Activated T-helper 1 cell treated with anti-CD3 and anti-CD28 coated beads, Interleukin-2, amount 50 U/mL, for 16 hours (primary cell): ENCODE measurements at regions not wholly inside any gene's neighbourhood (a gene's known extent, or its start where the extent isn't known, plus 50 kb on each side); places are given as distances from the start of the nearest gene placed in this dataset.

ENCODE experiments used
- DNase-seq, 2 donors: peaks; one replicate each; pipeline ENCODE4 v3.0.0-alpha.2; 2020; ENCODE audit warnings: low read depth in 1 of 2, low spot score in 1 of 2

DNA sequence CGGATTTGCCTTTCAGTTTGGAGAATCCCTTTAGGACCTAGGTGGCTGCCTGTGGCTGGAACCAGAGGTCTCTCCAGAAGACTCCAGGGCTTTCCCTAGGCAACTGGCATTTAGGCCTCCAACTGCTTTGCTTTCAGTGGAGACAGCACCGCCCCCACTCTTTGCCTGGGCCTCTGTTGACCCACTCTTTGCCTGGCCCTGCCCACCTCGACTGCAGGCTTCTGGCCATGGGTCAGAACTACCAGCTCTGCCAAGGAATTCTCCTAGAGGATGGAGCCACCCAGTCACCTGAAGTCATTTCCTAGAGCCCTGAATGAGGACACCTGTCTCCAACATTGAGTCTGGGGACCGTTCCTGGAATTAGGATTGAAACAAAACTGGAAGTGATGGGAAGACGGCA is 439.0 kb upstream of the CDH4 start:
- DNase-seq: no peak

DNA sequence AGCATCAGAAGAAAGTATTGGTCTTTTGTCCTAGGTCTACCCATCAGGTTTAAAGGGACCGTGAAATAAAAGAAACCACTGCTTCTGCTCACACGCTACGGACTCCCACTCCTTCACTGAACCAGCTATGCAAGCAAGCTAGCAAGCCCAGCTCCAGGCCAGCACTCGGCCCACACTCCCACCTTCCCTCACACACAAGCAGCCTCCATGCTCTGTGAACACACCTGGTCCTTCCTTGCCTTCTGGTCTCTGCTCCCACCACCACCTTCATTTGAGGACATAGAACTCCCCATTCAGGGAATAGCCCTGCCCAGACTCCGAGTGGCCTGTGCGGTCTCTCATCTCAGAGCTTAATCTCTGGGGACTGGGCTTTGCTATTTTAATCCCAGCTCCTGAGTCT is 436.4 kb upstream of the CDH4 start:
- DNase-seq: no peak

DNA sequence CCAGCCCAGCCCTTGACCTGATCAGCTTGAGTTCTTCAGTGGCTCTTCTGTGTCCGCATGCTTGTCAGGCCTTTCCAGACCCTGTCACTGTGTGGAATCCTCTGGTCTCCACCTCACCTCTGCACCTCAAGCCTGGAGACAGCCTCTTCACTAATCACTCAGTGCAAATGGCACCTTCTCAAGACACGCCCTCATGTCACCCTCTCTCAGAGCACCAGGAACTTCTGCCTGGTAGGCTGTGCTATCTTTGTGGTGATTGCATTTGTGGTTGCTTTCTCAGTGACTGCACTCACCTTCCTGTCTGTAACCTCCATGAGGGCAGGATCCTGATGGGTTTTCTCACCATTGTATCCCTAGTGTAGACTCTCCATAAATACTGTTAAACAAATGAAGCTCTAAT is 435.2 kb upstream of the CDH4 start:
- DNase-seq: no peak

DNA sequence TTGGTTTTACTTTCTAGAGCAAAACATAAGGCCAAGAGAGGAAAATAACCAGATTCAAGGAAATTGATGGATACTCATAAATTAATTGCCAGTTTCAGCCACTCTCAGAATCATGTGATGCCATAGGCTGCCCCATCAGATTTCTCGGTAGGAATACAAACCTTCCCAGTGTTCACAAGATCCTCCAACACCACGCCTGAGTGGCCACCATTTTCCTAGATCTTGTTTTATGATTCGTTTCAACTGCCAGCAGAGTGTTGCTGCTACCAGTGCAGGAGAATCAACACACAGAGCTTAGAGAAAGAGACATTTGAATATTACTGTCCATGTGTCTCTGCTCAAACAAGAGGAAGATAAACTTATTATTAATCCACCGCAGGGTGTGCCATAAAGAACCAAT is 434.2 kb upstream of the CDH4 start:
- no peak for DNase-seq

DNA sequence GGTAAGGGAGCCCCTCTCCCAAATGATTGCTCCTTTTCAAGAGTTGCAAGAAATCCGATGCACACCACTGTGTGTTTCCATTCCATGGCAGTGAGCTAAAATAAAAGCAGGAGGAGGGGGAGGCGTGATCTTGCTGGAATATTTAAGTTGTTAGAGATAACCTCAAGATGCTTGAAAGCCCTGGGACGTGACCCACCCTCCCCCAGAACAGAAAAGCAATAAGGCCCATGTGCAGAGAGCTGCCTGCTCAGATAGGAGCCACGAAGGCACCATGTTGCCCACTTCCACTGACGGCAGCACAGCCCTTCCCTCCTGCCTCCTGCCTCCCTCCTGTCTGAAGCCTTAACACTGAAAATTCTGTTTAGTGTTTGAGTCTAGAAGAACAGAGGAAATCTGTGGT is 432.6 kb upstream of the CDH4 start:
- no peak for DNase-seq

DNA sequence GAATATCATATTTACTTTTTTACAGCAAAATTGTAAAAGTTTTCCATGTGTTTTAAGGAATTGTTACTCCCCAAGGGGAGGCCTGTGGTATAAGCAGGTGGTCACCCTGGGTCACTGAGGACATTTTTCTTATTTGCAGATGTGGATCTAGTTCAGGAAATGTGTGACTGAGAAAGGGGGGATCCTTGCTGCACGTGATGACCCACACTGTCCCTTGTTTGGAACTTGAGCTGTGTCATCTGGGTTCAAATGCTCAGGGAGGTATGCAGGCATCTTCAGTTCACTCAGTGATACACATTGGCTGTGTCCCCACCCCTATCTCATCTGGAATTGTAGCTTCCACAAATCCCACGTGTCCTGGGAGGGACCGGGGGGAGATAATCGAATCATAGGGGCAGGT is 431.9 kb upstream of the CDH4 start:
- no peak for DNase-seq

DNA sequence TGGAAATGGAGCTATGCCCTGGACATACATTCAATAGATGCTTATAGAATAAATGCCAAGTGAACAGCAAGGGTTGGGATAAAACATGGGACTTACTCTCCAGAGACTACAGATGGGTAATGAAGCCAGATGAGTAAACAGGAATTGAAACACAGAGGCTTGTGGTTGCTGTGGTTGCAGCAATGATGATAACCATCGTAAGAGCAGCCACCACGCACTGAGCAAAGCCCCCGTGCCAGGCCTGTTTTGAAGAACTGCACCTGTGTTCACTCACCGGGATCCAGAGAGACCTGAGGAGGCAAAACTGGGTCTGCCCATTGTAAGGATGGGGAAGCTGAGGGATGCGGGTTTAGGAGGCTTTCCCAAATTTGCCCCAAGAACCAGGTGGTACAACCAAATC is 431.1 kb upstream of the CDH4 start:
- DNase-seq: no peak

DNA sequence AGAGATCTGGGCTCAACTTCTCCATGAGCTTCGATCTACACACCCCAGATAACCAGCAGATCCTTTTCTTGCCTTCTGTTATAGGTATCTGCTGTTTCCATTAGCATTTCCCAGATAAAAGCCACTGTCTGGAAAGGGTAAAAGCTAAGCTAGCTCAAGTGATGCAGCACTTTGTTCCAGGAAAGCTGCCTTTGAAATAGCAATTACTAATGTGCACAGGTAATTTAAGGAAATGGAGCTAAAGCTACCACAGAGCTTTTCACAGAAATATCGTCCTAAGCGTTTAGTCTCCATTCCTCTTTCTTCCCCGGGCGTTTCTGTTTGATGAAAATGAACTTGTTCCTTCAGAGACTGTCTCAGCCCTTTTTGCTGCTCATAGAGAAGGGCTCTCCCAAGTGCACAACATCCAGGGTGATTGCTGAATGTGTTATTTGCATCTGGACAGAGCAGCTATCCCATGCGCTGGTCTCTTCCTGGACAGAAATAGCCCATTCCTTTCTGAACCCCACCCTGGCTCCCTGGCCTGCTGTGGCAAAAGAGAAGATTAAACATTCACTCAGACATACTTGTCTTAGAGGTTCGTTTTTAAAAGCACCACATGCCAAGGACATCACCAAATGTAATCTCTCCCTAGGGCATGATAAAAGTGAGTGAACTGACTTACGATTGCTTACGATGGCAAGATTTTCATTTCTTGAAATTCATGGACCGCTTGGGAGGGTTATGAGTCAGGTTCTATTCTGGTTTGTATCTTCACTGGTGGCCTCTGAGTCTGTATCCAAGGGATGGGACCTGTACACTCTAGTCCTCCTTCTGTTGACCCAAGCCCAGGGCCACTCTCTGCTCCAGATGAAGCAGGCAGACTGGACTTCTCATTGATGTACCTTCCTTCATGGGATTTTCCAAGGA is 429.1 kb upstream of the CDH4 start:
- DNase-seq: no peak

DNA sequence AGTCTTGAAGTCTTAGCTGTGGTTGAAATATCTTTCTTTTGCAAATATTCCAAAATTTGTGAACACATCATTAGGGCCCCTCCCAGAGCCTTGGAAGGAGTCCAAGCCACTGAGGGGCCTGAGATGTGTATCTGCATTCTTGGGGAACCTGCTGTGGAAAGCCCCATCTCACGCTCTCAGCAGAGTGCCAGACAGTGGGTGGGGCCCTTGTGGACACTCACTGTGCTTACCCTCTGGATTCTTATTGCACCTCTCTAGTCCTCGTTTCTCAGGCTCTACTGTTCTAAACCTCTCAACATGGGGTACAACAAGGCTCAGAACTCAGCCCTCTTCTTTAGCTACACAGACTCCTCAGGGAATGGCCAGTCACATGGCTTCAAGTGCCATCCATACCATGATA is 416.2 kb upstream of the CDH4 start:
- DNase-seq: no peak

DNA sequence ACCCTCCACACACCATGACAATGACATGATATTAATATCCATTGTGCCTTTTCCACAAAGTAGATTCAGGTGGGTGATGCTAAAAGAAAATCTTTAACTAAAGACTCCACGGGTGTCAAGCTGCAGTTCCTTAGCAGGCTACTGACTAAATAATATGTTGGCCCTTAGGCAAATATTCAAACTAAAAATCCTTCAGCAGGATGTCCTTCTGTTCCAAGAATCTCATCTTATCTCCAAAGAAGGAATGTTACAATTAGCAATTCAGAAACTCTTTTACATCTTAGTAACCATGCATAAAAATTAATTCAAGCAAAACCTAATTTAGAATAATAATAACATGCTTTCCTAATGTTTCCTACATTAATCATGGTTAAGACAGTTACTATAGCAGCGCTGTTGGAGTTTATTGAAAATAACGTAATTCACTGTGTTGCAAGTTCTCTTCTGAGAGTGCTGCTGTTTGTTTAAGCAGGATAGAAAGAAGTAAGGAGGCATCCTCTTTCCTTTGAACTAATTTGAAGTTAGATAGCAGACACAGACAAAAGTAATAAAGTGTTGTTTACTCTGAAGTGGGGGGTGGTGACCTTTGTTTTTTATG is 414.8 kb upstream of the CDH4 start:
- DNase-seq: no peak

DNA sequence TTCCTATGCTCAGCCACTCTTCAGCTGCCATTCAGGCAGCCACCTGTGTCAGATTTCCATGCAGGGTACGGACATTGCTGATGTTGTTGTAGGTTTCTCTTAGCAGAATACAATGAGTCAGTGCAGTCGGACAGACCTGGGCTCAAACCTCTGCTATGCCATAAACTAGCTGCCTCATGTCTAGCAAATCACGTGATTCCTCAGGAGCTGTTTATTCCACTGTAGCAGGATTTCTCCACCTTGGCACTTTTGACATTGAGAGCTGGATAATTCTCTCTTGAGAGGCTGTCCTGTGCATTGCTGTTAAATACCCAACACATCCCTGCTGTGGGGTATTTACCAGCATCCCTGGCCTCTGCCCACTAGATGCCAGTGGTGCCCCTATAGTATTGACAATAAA is 413.8 kb upstream of the CDH4 start:
- no peak for DNase-seq

DNA sequence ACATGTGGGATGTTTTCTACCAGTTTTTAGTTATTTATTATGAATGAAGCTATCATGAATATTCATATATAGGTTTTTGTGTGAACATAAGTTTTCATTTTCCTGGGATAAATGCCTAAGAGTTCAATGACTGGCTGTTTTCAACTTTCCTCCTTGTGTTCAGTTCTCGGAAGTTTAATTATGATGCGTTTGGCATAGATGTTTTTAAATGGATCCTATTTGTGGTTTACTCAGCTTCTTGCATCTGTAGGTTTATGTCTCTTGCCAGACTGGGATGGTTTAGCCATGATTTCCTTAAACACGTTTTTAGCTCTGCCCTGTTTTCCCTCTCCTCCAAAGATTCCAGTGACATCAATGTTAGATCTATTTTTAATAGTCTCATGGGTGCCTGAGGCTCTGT is 411.1 kb upstream of the CDH4 start:
- DNase-seq: no peak

DNA sequence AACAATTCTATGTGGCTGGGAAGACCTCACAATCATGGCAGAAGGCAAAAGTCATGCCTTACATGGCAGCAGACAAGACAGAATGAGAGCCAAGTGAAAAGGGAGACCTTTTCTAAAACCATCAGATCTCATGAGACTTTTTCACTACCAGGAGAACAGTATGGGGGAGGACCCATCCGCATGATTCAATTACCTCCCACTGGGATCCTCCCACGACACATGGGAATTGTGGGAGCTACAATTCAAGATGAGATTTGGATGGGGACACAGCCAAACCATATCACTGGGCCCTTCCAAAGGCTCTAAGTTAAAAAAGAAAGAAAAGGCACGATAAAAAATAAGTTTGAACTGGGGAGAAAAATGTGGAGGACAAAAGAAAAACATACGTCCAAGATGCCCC is 406.9 kb upstream of the CDH4 start:
- DNase-seq: no peak

DNA sequence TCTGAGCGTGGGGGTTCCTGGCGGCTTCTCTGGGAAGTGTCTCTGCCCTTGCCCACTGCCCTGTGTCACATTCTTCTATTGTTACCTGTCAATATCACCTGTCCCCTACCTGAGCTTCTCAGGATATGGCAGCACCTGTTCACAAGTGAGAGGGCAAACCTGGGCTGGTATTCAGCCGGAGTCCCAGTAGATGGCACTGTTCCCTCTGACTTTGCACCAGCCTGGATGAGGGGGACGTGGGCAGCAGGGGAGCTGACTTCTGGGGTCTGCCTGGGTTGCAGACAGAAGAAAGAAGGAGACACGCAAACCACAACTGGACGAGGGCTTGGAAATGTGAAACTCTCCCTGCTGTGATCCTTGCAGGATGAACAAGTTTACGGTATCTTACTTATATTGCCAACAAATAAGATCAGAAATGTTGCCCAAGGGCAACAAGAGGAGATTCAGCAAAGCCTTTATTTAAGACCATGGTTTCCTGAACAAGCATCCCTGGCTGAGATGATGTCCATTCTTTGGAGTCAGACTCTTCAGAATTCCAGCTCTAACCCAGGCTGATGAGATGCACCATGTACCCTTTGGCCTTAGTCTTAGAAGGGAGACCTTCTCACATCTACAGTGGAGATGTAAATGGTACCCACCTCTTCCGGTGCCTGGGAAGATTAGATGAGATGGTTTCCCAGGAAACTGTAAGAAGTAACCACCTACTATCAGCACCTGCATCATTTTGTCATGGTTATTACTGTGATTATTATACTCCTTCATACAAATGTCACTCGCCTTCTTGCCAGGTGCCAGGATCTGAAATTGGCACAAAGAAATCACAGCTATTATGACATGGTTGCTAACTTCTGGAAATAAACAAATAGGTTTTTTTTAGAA is 400.0 kb upstream of the CDH4 start:
- DNase-seq: no peak

DNA sequence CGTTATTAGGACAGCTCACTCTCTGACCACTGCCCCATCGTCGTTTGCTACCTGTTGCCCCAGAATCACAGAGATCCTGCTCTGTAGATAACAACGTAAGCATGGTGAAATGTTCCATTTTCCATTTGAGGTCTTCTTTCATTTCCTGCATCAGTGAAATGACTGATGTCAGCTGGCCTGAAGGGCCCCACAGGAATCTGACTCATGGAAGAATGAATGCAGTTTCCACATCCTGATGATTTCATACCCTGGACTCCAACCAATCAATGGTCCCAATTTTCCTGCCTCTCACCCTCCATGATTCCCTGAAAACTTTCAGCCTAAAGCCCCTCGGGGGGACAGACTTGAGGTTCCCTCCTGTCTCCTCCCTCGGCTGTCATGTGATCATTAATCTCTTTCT is 394.4 kb upstream of the CDH4 start:
- DNase-seq: no peak

DNA sequence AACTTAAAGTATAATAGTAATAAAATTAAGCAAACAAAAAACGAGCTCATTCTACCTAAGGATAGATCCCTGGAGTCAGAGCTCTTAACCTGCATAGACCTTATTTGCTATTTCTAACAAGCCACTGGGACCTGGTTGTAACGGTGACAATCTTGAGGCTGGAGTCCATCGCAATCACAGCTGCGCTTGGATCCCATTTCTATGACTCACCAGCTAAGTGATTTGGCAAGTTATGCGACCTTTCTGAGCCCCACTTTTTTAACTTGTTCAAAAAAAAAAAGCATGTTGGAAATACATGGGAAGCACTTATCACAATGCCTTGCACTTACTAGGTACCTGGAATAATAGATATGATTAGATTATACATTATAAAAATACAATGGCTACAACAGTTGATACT is 389.5 kb upstream of the CDH4 start:
- DNase-seq: no peak

DNA sequence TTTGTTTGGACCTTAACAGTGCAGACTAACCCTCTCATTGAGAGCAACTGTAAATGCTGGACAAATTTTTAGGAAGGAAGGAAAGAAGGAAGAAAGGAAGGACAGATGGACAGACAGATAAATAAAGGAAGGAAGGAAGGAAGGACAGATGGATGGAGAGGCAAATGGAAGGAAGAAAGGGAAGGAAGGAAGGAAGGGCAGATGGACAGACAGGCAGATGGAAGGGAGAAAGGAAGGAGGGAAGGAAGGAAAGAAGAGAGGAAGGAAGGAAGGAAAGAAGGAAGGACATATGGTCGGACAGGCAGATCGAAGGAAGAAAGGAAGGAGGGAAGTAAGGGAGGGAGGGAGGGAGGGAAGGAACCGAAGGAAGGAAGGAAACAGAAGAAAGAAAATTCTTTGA is 388.5 kb upstream of the CDH4 start:
- DNase-seq: no peak

DNA sequence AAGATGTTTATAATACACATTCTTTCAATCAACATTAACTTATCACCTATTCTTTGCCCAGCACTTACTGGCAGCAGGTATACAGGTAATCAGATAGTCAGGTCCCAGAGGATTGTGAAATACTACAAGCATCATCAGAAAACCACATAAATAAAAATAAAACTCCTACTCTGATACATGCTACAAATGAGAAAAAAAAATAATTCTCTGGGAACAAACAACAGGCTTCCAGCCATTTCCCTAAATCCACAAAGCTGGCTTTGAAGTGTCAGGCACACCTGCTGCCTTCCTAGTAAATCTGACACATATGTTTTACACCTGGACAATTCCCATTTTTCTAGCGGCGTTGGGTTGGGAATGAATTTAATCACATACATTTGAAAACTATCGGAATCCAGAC is 384.5 kb upstream of the CDH4 start:
- DNase-seq: no peak

DNA sequence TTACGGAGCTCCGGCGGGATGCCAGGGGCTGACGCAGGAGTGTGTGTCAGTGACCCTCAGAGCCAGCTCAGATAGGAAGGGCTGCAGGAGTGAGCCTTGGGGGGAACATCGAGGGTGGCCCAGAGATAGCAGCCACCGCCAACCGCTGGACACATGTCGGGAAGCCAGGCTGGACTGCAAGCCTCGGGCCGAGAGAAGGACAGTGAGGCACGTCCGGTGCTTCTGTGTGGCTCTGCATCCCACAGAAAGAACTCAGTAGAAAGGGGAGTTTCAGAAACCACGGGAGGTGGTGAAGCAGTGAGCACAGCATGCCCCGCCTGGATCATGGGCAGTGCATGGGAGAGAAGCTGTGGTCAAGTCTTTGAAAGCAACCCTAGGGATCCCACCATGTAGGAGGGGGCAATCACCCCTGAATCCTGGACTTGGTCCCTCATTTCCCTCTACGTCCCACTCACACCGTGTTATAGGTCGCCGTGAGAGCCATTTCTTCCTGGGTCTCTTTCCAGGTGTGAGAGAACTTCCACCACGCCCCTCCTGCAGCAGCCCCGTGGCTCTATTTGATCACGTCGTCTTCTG is 383.7 kb upstream of the CDH4 start:
- no peak for DNase-seq

DNA sequence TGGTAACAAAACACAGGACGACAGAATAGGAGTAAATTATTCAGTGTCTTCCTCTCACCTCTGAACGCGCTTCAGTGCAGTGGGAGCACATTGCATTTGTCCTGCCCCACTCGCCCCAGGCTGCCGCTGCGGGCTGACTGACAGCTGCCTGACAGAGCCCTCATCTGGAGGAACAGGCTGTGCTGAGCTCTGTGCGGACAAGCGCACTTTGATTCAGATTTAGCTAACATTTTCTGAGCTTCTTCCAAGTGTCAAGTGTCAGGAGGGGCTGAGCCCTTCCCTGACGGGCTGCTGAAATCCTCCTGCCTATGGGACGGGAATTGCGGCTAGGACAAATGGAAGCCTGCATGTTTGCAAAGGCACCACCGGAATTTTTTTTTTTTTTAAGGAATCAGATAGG is 383.0 kb upstream of the CDH4 start:
- no peak for DNase-seq

DNA sequence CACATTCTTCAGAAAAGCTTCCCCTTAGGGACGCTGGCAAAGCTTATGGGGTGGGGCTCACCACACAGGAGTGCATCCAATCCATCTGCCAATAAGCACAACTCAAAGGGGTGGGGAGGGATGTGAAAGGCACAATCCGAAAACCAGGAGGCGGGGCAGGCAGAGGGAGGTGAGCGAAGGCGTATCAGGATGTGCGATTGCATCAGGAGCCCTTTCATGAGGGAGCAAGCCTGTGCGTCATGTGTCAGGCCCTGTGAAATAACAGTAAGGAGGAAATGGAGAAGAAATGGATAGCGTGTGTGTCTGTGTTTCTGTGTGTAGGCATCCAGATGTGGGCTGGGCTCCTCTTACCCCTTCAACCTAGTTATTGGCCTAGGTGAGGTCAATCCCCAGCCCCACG is 382.4 kb upstream of the CDH4 start:
- no peak for DNase-seq

DNA sequence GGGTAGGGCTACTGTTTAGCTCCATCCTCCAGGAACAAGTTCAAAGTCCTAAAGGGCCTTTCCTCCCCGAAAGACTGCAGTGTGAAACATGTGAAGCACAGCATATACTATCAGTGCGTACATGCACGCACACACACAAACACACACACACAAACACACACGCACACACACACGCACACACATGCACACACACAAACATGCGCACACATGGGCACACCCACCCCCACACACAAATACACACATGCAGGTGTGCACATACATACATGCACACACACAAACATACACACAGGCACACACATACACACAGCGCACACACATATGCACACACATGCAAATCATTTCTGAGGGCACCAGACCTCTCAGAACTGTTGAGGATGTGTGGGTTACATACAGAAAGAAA is 382.0 kb upstream of the CDH4 start:
- no peak for DNase-seq
